ENCODE measurements at regions not wholly inside any gene's neighbourhood (a gene's known extent, or its start where the extent isn't known, plus 50 kb on each side); places are given as distances from the start of the nearest gene placed in this dataset.

DNA sequence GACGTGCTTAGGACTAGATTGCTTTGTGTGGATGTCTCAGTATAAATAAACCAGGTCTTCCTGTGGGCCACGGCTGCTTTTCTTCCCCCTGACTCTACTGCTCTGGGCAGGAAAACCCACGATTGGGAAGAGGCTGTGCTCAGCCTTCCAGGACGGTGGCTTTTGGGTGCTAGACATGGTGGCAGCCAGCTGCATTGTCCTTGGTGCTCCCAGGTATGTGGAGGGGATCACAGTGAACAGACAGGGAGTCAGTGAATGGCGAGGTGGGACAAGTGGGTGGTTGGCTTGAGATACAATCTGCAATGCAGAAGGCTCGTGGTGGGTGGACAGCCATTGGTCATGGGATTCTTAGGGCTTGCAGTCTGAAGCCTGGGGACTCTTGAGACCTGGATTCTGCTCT lies 366.3 kb downstream of the AACS start:
- TF ChIP-seq CTCF (IDR thresholded peaks at IDR 0.05; ENCODE audit: low read length): no peak
- TF ChIP-seq EZH2 (IDR thresholded peaks at IDR 0.05; ENCODE audit: borderline replicate concordance, low read length): no peak
